ENCODE measurements at regions not wholly inside any gene's neighbourhood (a gene's known extent, or its start where the extent isn't known, plus 50 kb on each side); places are given as distances from the start of the nearest gene placed in this dataset.

- no peak for DNase-seq (ENCODE audit: low read depth, low spot score)
- in situ Hi-C loops (cut with HindIII; ENCODE audit: low pct_unique_long_range_greater_than_20kb, low sequenced_read_pairs): no loop called here
Observed at GRCh38 chr21:35862969-35863368, 197.4 kb downstream of the SETD4 start.

GRCh38 chr21:35861661-35862060 lies 198.7 kb downstream of the SETD4 start:
- DNase-seq (ENCODE audit: low read depth, low spot score): no peak
- in situ Hi-C loops (cut with HindIII; ENCODE audit: low pct_unique_long_range_greater_than_20kb, low sequenced_read_pairs): no loop called here

- DNase-seq (ENCODE audit: low read depth, low spot score): no peak
- in situ Hi-C loops (cut with HindIII; ENCODE audit: low pct_unique_long_range_greater_than_20kb, low sequenced_read_pairs): no loop called here
Observed at GRCh38 chr21:35860189-35860869, 200.0 kb downstream of the SETD4 start.

GRCh38 chr21:35859677-35860076 lies 200.6 kb downstream of the SETD4 start:
- DNase-seq (ENCODE audit: low read depth, low spot score): no peak
- in situ Hi-C loops (cut with HindIII; ENCODE audit: low pct_unique_long_range_greater_than_20kb, low sequenced_read_pairs): no loop called here

- DNase-seq (ENCODE audit: low read depth, low spot score): no peak
- in situ Hi-C loops (cut with HindIII; ENCODE audit: low pct_unique_long_range_greater_than_20kb, low sequenced_read_pairs): no loop called here
Observed at GRCh38 chr21:35857095-35857494, 203.2 kb downstream of the SETD4 start.

GRCh38 chr21:35855484-35855883 lies 204.8 kb downstream of the SETD4 start:
- DNase-seq (ENCODE audit: low read depth, low spot score): no peak
- in situ Hi-C loops (cut with HindIII; ENCODE audit: low pct_unique_long_range_greater_than_20kb, low sequenced_read_pairs): no loop called here

- in situ Hi-C loops (cut with HindIII; ENCODE audit: low pct_unique_long_range_greater_than_20kb, low sequenced_read_pairs): no loop called here
- DNase-seq (ENCODE audit: low read depth, low spot score): no peak
Observed at GRCh38 chr21:35854281-35854680, 206.0 kb downstream of the SETD4 start.

GRCh38 chr21:35853321-35854239 lies 206.7 kb downstream of the SETD4 start:
- no peak for DNase-seq (ENCODE audit: low read depth, low spot score)
- in situ Hi-C loops (cut with HindIII; ENCODE audit: low pct_unique_long_range_greater_than_20kb, low sequenced_read_pairs): no loop called here

- DNase-seq (ENCODE audit: low read depth, low spot score): no peak
- in situ Hi-C loops (cut with HindIII; ENCODE audit: low pct_unique_long_range_greater_than_20kb, low sequenced_read_pairs): no loop called here
Observed at GRCh38 chr21:35852820-35853219, 207.5 kb downstream of the SETD4 start.

- in situ Hi-C loops (cut with HindIII; ENCODE audit: low pct_unique_long_range_greater_than_20kb, low sequenced_read_pairs): no loop called here
- DNase-seq (ENCODE audit: low read depth, low spot score): no peak
Observed at GRCh38 chr21:35850542-35851103, 209.7 kb downstream of the SETD4 start.

- DNase-seq (ENCODE audit: low read depth, low spot score): no peak
Observed at GRCh38 chr21:35850029-35850428, 210.3 kb downstream of the SETD4 start.

GRCh38 chr21:35849144-35849543 lies 211.2 kb downstream of the SETD4 start:
- DNase-seq (ENCODE audit: low read depth, low spot score): no peak
- in situ Hi-C loops (cut with HindIII; ENCODE audit: low pct_unique_long_range_greater_than_20kb, low sequenced_read_pairs): no loop called here

More at GRCh38 chr21:35850029-35850428, 210.3 kb downstream of the SETD4 start:
- in situ Hi-C loops (cut with HindIII; ENCODE audit: low pct_unique_long_range_greater_than_20kb, low sequenced_read_pairs): no loop called here

GRCh38 chr21:35843911-35844667 lies 216.2 kb downstream of the SETD4 start:
- in situ Hi-C loops (cut with HindIII; ENCODE audit: low pct_unique_long_range_greater_than_20kb, low sequenced_read_pairs): no loop called here
- no peak for DNase-seq (ENCODE audit: low read depth, low spot score)

GRCh38 chr21:35840949-35841348 lies 219.4 kb downstream of the SETD4 start:
- in situ Hi-C loops (cut with HindIII; ENCODE audit: low pct_unique_long_range_greater_than_20kb, low sequenced_read_pairs): no loop called here
- no peak for DNase-seq (ENCODE audit: low read depth, low spot score)

- DNase-seq (ENCODE audit: low read depth, low spot score): peak; percentile 80
- in situ Hi-C loops (cut with HindIII; ENCODE audit: low pct_unique_long_range_greater_than_20kb, low sequenced_read_pairs): no loop called here
Observed at GRCh38 chr21:35840197-35840799, 220.0 kb downstream of the SETD4 start.

- in situ Hi-C loops (cut with HindIII; ENCODE audit: low pct_unique_long_range_greater_than_20kb, low sequenced_read_pairs): no loop called here
- DNase-seq (ENCODE audit: low read depth, low spot score): no peak
Observed at GRCh38 chr21:35838987-35839763, 221.2 kb downstream of the SETD4 start.

- in situ Hi-C loops (cut with HindIII; ENCODE audit: low pct_unique_long_range_greater_than_20kb, low sequenced_read_pairs): no loop called here
- DNase-seq (ENCODE audit: low read depth, low spot score): no peak
Observed at GRCh38 chr21:35838350-35838749, 222.0 kb downstream of the SETD4 start.
